RWPE2 (cell line): ENCODE measurements at regions not wholly inside any gene's neighbourhood (a gene's known extent, or its start where the extent isn't known, plus 50 kb on each side); places are given as distances from the start of the nearest gene placed in this dataset.

ENCODE experiments used
- ATAC-seq: fragments of 200-7000 bp; cut with Tn5 transposase; 3 replicates; pipeline ENCODE4 v1.9.1; 2021; ENCODE audit warnings: low read depth
- DNase-seq: peaks from one replicate; pipeline ENCODE4 v3.0.0-alpha.2; 2020; ENCODE audit warnings: low spot score
- H3K27ac ChIP-seq: fragments of 450-650 bp; 2 replicates; pipeline ENCODE4 v1.5.1; 2017; ENCODE audit warnings: mild to moderate bottlenecking; ENCODE audit not compliant: poor library complexity, severe bottlenecking
- H3K27me3 ChIP-seq: fragments of 250-450 bp; sonication (Bioruptor Pico); 2 replicates; pipeline ENCODE4 v1.5.1; 2021; ENCODE audit warnings: mild to moderate bottlenecking, moderate library complexity; ENCODE audit not compliant: insufficient read depth, poor library complexity, severe bottlenecking
- H3K36me3 ChIP-seq: fragments of 250-450 bp; sonication (Bioruptor Pico); 2 replicates; pipeline ENCODE4 v1.5.1; 2020; ENCODE audit warnings: low read depth, mild to moderate bottlenecking, moderate library complexity
- H3K4me1 ChIP-seq: fragments of 250-450 bp; sonication (Bioruptor Pico); 2 replicates; pipeline ENCODE4 v1.5.1; 2021; ENCODE audit warnings: mild to moderate bottlenecking, moderate library complexity; ENCODE audit not compliant: insufficient read depth, poor library complexity, severe bottlenecking
- H3K4me3 ChIP-seq: fragments of 250-450 bp; sonication (Bioruptor Pico); 2 replicates; pipeline ENCODE4 v1.5.1; 2021; ENCODE audit warnings: mild to moderate bottlenecking, moderate library complexity; ENCODE audit not compliant: severe bottlenecking
- H3K9me3 ChIP-seq: fragments of 250-450 bp; sonication (Bioruptor Pico); 2 replicates; pipeline ENCODE4 v1.5.1; 2021; ENCODE audit warnings: mild to moderate bottlenecking, moderate library complexity; ENCODE audit not compliant: severe bottlenecking
- TF ChIP-seq, protein P1 (sequence below): fragments of 450-650 bp; IDR thresholded peaks from one replicate; pipeline ENCODE4 v1.5.1; 2017; ENCODE audit warnings: mild to moderate bottlenecking, moderate library complexity; ENCODE audit not compliant: poor library complexity, severe bottlenecking

GRCh38 chr5:73299665-73300336, 126.8 kb downstream of the TMEM174 start:
- Histone ChIP-seq H3K4me1 (no peaks in the 10 kb centered on the region), H3K4me3 (no peak overlapping the region), H3K27me3 (peaks cover 44% of the 10 kb centered on the region), H3K36me3 (no peaks in the 10 kb centered on the region), H3K9me3 (no peaks in the 10 kb centered on the region), H3K27ac (no peak overlapping the region)
- DNase-seq (no peak), ATAC-seq (no peak)
- TF ChIP-seq, protein P1, sequence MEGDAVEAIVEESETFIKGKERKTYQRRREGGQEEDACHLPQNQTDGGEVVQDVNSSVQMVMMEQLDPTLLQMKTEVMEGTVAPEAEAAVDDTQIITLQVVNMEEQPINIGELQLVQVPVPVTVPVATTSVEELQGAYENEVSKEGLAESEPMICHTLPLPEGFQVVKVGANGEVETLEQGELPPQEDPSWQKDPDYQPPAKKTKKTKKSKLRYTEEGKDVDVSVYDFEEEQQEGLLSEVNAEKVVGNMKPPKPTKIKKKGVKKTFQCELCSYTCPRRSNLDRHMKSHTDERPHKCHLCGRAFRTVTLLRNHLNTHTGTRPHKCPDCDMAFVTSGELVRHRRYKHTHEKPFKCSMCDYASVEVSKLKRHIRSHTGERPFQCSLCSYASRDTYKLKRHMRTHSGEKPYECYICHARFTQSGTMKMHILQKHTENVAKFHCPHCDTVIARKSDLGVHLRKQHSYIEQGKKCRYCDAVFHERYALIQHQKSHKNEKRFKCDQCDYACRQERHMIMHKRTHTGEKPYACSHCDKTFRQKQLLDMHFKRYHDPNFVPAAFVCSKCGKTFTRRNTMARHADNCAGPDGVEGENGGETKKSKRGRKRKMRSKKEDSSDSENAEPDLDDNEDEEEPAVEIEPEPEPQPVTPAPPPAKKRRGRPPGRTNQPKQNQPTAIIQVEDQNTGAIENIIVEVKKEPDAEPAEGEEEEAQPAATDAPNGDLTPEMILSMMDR = no peak

DNA sequence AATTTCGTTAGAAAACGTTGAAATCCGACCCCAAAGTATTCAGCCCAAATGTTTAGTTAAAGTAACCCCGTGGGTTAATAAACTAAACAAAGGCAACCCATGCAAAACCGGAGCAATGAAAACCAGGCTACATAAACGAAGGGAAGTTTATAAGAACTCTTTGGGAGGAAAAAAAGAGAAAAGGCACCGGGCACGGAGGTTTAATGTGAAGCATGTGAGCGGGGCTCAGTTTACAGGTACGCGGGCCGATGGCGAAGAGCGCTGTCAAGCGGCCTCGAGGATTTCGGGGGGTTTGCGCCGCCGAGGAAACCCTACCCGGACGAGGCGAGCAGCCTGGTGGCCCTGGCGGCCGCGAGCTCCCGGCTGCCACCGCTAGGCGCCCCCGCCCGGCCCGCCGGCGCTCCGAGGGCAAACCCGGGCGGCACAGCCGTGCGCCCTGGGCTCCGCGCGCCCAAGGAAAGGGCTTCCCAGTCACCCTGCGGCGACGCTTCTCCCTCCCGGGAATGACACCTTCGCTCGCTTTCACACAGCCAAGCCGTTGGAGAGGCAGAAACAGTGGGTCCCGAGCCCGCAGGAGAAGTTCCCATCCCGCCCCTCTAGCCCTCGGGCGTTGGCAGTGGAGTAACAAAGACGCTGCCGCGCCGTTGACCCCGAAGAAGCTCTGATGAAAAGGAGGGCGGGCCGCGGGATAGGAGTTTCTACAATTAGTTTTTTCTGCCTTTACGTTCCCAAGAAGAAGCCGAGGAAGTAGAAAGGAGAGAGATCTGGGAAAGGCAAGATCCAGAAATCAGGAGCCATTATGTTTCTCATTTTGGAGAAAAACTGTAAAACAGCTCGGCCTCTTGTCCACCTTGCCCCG, 126.0 kb downstream of the TMEM174 start:
- Histone ChIP-seq H3K9me3 (no peaks in the 10 kb centered on the region), H3K36me3 (no peaks in the 10 kb centered on the region), H3K27me3 (peaks cover 44% of the 10 kb centered on the region), H3K4me1 (no peaks in the 10 kb centered on the region), H3K27ac (no peak overlapping the region), H3K4me3 (peak overlapping the region; percentile 19)
- TF ChIP-seq, protein P1 = peak; percentile 68
- peak; percentile 82 for ATAC-seq
- DNase-seq = no peak

DNA sequence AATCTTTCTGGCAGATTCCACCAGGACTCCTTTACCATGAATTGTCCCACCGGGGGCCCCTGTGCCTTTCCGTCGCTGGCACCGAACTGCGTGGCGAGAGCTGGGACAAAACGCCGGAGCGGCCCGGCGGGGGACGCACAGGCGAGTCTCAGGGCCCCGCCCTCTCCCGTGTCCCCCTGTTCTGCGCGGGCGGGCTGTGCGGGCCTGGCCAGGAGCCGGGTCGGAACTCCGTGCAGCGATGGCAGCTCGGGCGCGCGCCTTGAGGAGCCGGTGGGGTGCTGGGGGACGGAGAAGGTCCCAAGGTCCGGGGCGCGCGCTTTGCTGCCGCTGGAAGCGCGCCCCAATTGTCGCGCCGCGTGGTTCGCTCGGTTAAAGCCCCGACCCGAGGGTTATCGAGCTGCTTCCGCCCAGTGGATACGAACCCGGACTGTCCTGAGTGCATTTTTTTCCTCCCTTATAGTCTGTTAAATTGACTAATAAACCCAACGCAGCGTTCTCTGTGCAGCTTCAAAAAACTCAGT, 125.3 kb downstream of the TMEM174 start:
- H3K4me3 ChIP-seq = peak overlapping the region; percentile 19
- no peaks in the 10 kb centered on the region for H3K9me3 ChIP-seq
- no peak for DNase-seq
- H3K27ac ChIP-seq = no peak overlapping the region
- TF ChIP-seq, protein P1 = no peak
- ATAC-seq = no peak
- peaks cover 44% of the 10 kb centered on the region for H3K27me3 ChIP-seq
- H3K36me3 ChIP-seq = no peaks in the 10 kb centered on the region
- no peaks in the 10 kb centered on the region for H3K4me1 ChIP-seq

- H3K4me1 ChIP-seq = no peaks in the 10 kb centered on the region
- H3K36me3 ChIP-seq = no peaks in the 10 kb centered on the region
- peaks cover 44% of the 10 kb centered on the region for H3K27me3 ChIP-seq
- H3K27ac ChIP-seq = no peak overlapping the region
- TF ChIP-seq, protein P1 = no peak
- no peak overlapping the region for H3K4me3 ChIP-seq
- DNase-seq (no peak), ATAC-seq (no peak)
- no peaks in the 10 kb centered on the region for H3K9me3 ChIP-seq
These were observed 124.4 kb downstream of the TMEM174 start for GRCh38 chr5:73297430-73297829.
